Psoas muscle (tissue), 7 donors: ENCODE measurements at regions not wholly inside any gene's neighbourhood (a gene's known extent, or its start where the extent isn't known, plus 50 kb on each side); places are given as distances from the start of the nearest gene placed in this dataset.
"Not testable (repeated sequence)": the region's sequence is repeated elsewhere in the genome, so short reads cannot be mapped to it uniquely, and the experiment has no call there.

Source experiments
- ATAC-seq, 4 donors: fragments of 200-7000 bp; cut with Tn5 transposase; one replicate each; pipeline ENCODE4 v1.9.1; 2020; ENCODE audit warnings: moderate library complexity in 3 of 4, mild to moderate bottlenecking in 2 of 4
- DNase-seq, 2 donors: peaks; one replicate each; pipeline ENCODE4 v3.0.0-alpha.2; 2020
- H3K27ac ChIP-seq: fragments of 200-600 bp; one replicate; pipeline ENCODE4 v1.8.0; 2022
- H3K27me3 ChIP-seq, 3 donors: fragments of 200-600 bp in 1 of 3; one replicate each; pipeline versions ENCODE4 v1.6.1 to v1.8.0; 2013 to 2022; ENCODE audit warnings: low read length in 2 of 3, mild to moderate bottlenecking in 2 of 3, moderate library complexity in 1 of 3; ENCODE audit not compliant: insufficient read depth in 3 of 3
- H3K36me3 ChIP-seq, 2 donors: fragments of 200-600 bp in 1 of 2; one replicate each; pipeline versions ENCODE4 v1.6.1 to v1.8.0; 2013 to 2022; ENCODE audit warnings: low read depth in 1 of 2, mild to moderate bottlenecking in 1 of 2, moderate library complexity in 1 of 2; ENCODE audit not compliant: insufficient read depth in 1 of 2
- H3K4me1 ChIP-seq: fragments of 200-600 bp; one replicate; pipeline ENCODE4 v1.8.0; 2022
- H3K4me3 ChIP-seq: fragments of 200-600 bp; one replicate; pipeline ENCODE4 v1.8.0; 2022; ENCODE audit warnings: mild to moderate bottlenecking
- H3K9me3 ChIP-seq: fragments of 200-600 bp; one replicate; pipeline ENCODE4 v1.8.0; 2022
- WGBS, 3 donors: extraction: QIAGEN DNeasy Blood & Tissue Kit; methylation state at CpG; one replicate each; pipeline versions ENCODE4 v1.1.6 to v1.1.7; 2013; 5-methylcytosine and 5-hydroxymethylcytosine counted together
- intact Hi-C, 2 donors: fragments of 100-400 bp; cut with DNase I; formaldehyde crosslinking; loops; one replicate each; pipeline versions ENCODE4 v1.11.0 to v1.14.2; 2022
- TF ChIP-seq, protein P1 (sequence below): fragments of 200-600 bp; IDR thresholded peaks from one replicate; pipeline ENCODE4 v1.8.0; 2022; ENCODE audit warnings: antibody characterized with exemption
- donor health status: healthy with polysubstance abuse.
- donor health status: DM: no; HTN: no; CAD: no; lungs with moderate emphysema.
- donor health status: Bipolar disorder and iron deficiency.
- donor health status: healthy.
- donor health status: DM: yes; HTN: yes; CAD: no.
- donor health status: DM: no; HTN: no; CAD: no.
- donor health status: DM: yes; HTN: yes; CAD: no.

DNA sequence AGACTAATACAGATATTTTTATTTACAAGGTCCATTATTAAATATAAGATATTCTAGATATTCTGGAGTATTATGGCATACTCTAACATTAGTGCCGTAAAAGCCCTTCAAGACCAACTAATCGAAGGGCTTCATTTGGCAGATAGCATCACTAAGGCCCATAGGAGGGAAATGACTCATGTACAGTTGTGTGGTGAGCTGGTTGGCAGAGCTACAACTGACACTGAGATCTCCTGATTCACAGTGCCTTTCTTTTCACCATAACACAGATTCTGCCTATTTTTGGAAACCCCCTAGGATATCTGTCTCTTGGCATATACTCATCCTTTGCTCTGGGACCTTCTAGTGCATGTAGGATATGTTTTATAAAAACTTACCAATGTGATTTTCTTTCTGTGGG lies 201.7 kb upstream of the AFF2 start:
- Histone ChIP-seq H3K4me3 (no peak overlapping the region), H3K27me3 (no peaks in the 10 kb centered on the region), H3K27ac (no peak overlapping the region), H3K4me1 (no peaks in the 10 kb centered on the region), H3K9me3 (no peaks in the 10 kb centered on the region), H3K36me3 (no peaks in the 10 kb centered on the region)
- TF ChIP-seq, protein P1, sequence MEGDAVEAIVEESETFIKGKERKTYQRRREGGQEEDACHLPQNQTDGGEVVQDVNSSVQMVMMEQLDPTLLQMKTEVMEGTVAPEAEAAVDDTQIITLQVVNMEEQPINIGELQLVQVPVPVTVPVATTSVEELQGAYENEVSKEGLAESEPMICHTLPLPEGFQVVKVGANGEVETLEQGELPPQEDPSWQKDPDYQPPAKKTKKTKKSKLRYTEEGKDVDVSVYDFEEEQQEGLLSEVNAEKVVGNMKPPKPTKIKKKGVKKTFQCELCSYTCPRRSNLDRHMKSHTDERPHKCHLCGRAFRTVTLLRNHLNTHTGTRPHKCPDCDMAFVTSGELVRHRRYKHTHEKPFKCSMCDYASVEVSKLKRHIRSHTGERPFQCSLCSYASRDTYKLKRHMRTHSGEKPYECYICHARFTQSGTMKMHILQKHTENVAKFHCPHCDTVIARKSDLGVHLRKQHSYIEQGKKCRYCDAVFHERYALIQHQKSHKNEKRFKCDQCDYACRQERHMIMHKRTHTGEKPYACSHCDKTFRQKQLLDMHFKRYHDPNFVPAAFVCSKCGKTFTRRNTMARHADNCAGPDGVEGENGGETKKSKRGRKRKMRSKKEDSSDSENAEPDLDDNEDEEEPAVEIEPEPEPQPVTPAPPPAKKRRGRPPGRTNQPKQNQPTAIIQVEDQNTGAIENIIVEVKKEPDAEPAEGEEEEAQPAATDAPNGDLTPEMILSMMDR: no peak
- 80 to 94% (median 82%) methylated on average over 2 of the region's 2 CpGs for WGBS, 3 donors
- intact Hi-C loops: no loop called here
- DNase-seq: no peak
- ATAC-seq: no peak

DNA sequence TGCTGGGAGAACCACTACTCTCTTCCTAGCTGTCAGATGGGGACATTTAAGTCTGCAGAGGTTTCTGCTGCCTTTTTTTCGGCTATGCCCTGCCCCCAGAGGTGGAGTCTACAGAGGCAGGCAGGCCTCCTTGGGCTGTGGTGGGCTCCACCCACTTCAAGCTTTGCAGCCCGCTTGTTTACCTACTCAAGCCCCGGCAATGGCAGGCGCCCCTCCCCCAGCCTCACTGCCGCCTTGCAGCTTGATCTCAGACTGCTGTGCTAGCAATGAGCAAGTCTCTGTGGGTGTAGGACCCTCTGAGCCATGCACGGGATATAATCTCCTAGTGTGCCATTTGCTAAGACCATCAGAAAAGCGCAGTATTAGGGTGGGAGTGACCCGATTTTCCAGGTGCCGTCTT lies 195.2 kb upstream of the AFF2 start:
- H3K36me3 ChIP-seq, DNase-seq, H3K4me1 ChIP-seq, ATAC-seq, H3K27me3 ChIP-seq, intact Hi-C loops, H3K27ac ChIP-seq, H3K4me3 ChIP-seq, H3K9me3 ChIP-seq: not testable (repeated sequence)
- 86 to 95% (median 93%) methylated on average over 8 to 9 of the region's 9 CpGs for WGBS, 3 donors

DNA sequence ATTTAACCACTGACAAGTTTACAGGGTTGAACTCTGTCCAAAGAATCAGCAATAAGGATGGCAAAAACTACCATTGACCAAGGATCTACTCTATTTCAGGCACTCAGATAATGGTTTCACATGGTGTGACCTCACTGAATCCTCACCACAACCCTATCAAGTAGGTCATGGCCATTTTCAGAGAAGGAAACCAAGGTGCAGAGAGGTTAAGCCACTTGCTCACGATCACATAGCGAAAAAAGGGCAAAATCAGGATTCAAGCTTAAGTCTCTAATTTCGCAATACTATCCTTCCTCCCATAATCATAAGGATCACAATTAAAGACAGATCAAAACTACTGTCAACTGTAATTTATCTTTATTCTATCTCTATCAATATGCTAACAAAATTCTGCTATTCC lies 191.0 kb upstream of the AFF2 start:
- no peak for ATAC-seq
- WGBS, 3 donors: 78 to 86% (median 81%) methylated on average over 3 of the region's 3 CpGs
- H3K4me3 ChIP-seq: no peak overlapping the region

DNA sequence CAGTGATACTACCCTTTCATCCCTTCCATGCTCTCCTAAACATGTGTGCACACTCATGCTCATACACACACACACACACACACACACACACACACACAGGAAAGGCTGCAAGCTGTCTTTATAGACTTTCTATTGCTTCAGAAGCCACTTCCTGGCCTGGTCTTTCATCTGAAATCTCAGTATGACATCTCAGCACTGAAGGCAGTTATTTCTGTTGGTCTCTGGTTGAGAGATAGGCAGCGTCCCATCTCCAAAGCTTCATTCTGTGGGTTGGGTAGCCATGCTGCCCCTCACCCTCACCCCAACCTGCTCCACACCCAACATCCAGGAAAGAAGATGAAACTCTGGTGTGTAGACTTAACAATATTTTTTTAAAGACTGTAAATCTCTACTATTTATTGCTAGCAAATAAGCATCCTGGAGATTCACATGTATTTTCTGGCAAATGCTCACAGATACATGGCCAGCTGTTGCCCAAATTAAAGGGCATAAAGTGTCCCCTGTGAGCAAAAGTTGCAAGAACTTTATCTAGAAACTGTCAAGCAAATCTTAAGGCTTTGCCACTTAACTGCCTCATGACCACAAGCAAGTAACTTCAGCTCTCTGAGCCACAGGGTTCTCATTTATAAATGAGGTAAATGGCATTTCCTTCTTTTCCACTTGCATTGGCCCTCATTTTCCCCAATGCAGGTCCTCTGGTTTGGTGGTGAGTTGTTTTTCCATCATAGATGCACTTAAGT lies 189.8 kb upstream of the AFF2 start:
- H3K9me3 ChIP-seq: no peaks in the 10 kb centered on the region
- DNase-seq (no peak), ATAC-seq (no peak)
- intact Hi-C loops: no loop called here
- no peaks in the 10 kb centered on the region for H3K27me3 ChIP-seq
- TF ChIP-seq, protein P1: no peak
- no peaks in the 10 kb centered on the region for H3K36me3 ChIP-seq
- no peaks in the 10 kb centered on the region for H3K4me1 ChIP-seq
- H3K4me3 ChIP-seq: no peak overlapping the region
- WGBS, 3 donors: 57 to 78% (median 63%) methylated on average over 1 of the region's 1 CpG
- no peak overlapping the region for H3K27ac ChIP-seq

More for the DNA sequence above, 191.0 kb upstream of the AFF2 start:
- Histone ChIP-seq H3K27me3 (no peaks in the 10 kb centered on the region), H3K27ac (no peak overlapping the region), H3K36me3 (no peaks in the 10 kb centered on the region), H3K9me3 (no peaks in the 10 kb centered on the region), H3K4me1 (no peaks in the 10 kb centered on the region)
- DNase-seq: no peak
- intact Hi-C loops: no loop called here
- TF ChIP-seq, protein P1: no peak

DNA sequence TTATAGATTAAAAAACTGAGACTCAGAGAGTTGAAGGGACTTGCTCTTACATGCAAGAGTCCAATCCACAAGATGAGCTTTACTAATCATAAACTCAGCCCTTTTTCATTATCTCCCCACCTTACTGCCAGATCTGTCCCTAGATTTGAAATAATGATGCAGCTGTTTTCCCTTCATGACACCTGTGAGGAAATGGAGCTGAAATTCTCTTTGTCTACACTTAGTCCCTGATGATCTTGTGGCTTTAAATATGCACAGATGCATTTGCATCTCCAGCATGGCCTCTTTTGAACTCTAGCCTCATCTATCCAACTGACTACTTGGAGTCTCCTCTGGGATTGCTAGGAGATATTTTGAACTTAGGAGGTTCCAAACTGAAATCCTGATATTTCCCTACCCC lies 188.9 kb upstream of the AFF2 start:
- no peaks in the 10 kb centered on the region for H3K36me3 ChIP-seq
- no peak for ATAC-seq
- TF ChIP-seq, protein P1: no peak
- H3K9me3 ChIP-seq: no peaks in the 10 kb centered on the region
- H3K4me1 ChIP-seq: no peaks in the 10 kb centered on the region
- no peak for DNase-seq
- H3K4me3 ChIP-seq: no peak overlapping the region
- H3K27ac ChIP-seq: no peak overlapping the region
- intact Hi-C loops: no loop called here
- H3K27me3 ChIP-seq: no peaks in the 10 kb centered on the region
